ENCODE measurements at regions not wholly inside any gene's neighbourhood (a gene's known extent, or its start where the extent isn't known, plus 50 kb on each side); places are given as distances from the start of the nearest gene placed in this dataset.

DNA sequence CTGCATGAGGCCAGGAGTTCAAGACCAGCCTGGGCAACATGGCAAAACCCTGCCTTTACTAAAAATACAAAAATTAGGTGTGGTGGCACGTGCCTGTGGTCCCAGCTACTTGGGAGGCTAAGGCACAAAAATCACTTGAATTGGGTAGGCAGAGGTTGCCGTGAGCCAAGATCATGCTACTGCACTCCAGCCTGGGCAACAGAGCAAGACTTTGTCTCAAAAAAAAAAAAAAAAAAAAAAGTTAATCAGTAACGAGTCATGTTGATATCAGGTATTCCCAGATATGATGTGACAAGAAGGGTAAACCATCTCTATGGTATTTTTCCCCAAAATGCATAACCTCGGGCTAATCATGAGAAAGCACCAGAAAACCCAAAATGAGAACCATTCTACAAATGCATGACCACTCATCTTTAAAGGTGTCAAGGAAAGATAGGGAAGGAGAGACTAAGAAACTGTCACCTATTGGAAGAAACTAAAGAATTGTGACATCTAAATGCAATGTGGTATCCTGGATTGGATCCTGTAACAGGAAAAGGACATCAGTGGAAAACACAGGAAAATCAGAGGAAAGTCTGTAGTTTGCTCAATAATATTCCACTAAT is 66.5 kb upstream of the MAP4 start:
- H3K79me2 ChIP-seq (ENCODE audit: insufficient read depth, low read length): peaks cover 78% of the 10 kb centered on the region
- H3K27me3 ChIP-seq (ENCODE audit: low read length): no peaks in the 10 kb centered on the region
- H3K9ac ChIP-seq (ENCODE audit: low read length): no peak overlapping the region
- peaks cover 18% of the 10 kb centered on the region; the same call in 1 of the 2 replicates for H3F3A ChIP-seq (ENCODE audit: insufficient read depth)
- H3K9me2 ChIP-seq (replicated peaks; ENCODE audit: insufficient read depth, low read length): no peaks in the 10 kb centered on the region
- no peaks in the 10 kb centered on the region for H4K20me1 ChIP-seq (ENCODE audit: low read depth, low read length)
- no peaks in the 10 kb centered on the region; the same call in 1 of the 2 replicates for H3K36me3 ChIP-seq (ENCODE audit: low read length)
- no peak for TF ChIP-seq EZH2phosphoT487 (conservative IDR thresholded peaks at IDR 0.05; ENCODE audit: low read length)
- TF ChIP-seq, protein P1, sequence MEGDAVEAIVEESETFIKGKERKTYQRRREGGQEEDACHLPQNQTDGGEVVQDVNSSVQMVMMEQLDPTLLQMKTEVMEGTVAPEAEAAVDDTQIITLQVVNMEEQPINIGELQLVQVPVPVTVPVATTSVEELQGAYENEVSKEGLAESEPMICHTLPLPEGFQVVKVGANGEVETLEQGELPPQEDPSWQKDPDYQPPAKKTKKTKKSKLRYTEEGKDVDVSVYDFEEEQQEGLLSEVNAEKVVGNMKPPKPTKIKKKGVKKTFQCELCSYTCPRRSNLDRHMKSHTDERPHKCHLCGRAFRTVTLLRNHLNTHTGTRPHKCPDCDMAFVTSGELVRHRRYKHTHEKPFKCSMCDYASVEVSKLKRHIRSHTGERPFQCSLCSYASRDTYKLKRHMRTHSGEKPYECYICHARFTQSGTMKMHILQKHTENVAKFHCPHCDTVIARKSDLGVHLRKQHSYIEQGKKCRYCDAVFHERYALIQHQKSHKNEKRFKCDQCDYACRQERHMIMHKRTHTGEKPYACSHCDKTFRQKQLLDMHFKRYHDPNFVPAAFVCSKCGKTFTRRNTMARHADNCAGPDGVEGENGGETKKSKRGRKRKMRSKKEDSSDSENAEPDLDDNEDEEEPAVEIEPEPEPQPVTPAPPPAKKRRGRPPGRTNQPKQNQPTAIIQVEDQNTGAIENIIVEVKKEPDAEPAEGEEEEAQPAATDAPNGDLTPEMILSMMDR (IDR thresholded peaks at IDR 0.05; ENCODE audit: insufficient read depth, low read length, poor library complexity, severe bottlenecking): no peak
- H2AFZ ChIP-seq (ENCODE audit: low read depth, low read length, severe bottlenecking): no peak overlapping the region
- H3K4me3 ChIP-seq (ENCODE audit: insufficient read depth, low read length, poor library complexity, severe bottlenecking): no peak overlapping the region
- no peak overlapping the region for H3K4me2 ChIP-seq (ENCODE audit: low read depth, low read length, poor library complexity, severe bottlenecking)
- no peak overlapping the region for H3K27ac ChIP-seq (ENCODE audit: low read depth, low read length)
- no peaks in the 10 kb centered on the region for H3K9me3 ChIP-seq (ENCODE audit: insufficient read depth, low read length)

GRCh38 chr3:48077815-48078214 is 61.6 kb upstream of the MAP4 start:
- H3K4me2 ChIP-seq (ENCODE audit: low read depth, low read length, poor library complexity, severe bottlenecking): no peak overlapping the region
- H3K79me2 ChIP-seq (ENCODE audit: insufficient read depth, low read length): peaks cover 83% of the 10 kb centered on the region
- no peaks in the 10 kb centered on the region for H4K20me1 ChIP-seq (ENCODE audit: low read depth, low read length)
- H3K27ac ChIP-seq (ENCODE audit: low read depth, low read length): no peak overlapping the region
- no peak for TF ChIP-seq EZH2phosphoT487 (conservative IDR thresholded peaks at IDR 0.05; ENCODE audit: low read length)
- TF ChIP-seq, protein P1 (IDR thresholded peaks at IDR 0.05; ENCODE audit: insufficient read depth, low read length, poor library complexity, severe bottlenecking): no peak
- no peaks in the 10 kb centered on the region; the same call in 1 of the 2 replicates for H3K36me3 ChIP-seq (ENCODE audit: low read length)
- H2AFZ ChIP-seq (ENCODE audit: low read depth, low read length, severe bottlenecking): no peak overlapping the region
- no peak overlapping the region for H3K4me3 ChIP-seq (ENCODE audit: insufficient read depth, low read length, poor library complexity, severe bottlenecking)
- H3K27me3 ChIP-seq (ENCODE audit: low read length): no peaks in the 10 kb centered on the region
- no peaks in the 10 kb centered on the region for H3K9me2 ChIP-seq (replicated peaks; ENCODE audit: insufficient read depth, low read length)
- no peak overlapping the region for H3K9ac ChIP-seq (ENCODE audit: low read length)
- peaks cover 11% of the 10 kb centered on the region; the same call in 1 of the 2 replicates for H3F3A ChIP-seq (ENCODE audit: insufficient read depth)
- H3K9me3 ChIP-seq (ENCODE audit: insufficient read depth, low read length): no peaks in the 10 kb centered on the region

DNA sequence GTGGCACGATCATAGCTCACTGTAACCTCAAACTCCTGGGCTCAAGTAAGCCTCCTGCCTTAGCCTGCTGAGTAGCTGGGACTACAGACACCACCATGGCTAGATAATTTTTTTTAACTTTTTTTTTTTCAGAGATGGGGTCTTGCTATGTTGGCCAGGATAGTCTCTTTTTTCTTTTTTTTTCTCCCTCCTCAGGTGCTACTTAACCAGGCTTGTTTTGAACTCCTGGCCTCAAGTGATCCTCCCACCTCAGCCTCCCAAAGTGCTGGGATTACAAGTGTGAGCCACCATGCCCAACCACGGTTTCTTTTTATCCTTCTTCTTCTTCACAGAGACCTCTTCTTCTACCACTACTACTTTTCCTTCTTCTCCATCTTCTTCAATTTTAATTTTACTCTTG is 53.8 kb upstream of the MAP4 start:
- Histone ChIP-seq H3K79me2 (ENCODE audit: insufficient read depth, low read length) (peaks cover 83% of the 10 kb centered on the region), H3K4me3 (ENCODE audit: insufficient read depth, low read length, poor library complexity, severe bottlenecking) (no peak overlapping the region), H3K27ac (ENCODE audit: low read depth, low read length) (no peak overlapping the region), H2AFZ (ENCODE audit: low read depth, low read length, severe bottlenecking) (no peak overlapping the region), H3K4me2 (ENCODE audit: low read depth, low read length, poor library complexity, severe bottlenecking) (no peak overlapping the region), H3K9me2 (replicated peaks; ENCODE audit: insufficient read depth, low read length) (no peaks in the 10 kb centered on the region), H4K20me1 (ENCODE audit: low read depth, low read length) (no peaks in the 10 kb centered on the region), H3K9me3 (ENCODE audit: insufficient read depth, low read length) (no peaks in the 10 kb centered on the region), H3K9ac (ENCODE audit: low read length) (no peak overlapping the region), H3F3A (ENCODE audit: insufficient read depth) (no peaks in the 10 kb centered on the region), H3K36me3 (ENCODE audit: low read length) (no peaks in the 10 kb centered on the region), H3K27me3 (ENCODE audit: low read length) (no peaks in the 10 kb centered on the region)
- TF ChIP-seq, protein P1 (IDR thresholded peaks at IDR 0.05; ENCODE audit: insufficient read depth, low read length, poor library complexity, severe bottlenecking): no peak
- no peak for TF ChIP-seq EZH2phosphoT487 (conservative IDR thresholded peaks at IDR 0.05; ENCODE audit: low read length)

Data from SU-DHL-6 (cell line).